HG02938 (cell line): ENCODE measurements at regions not wholly inside any gene's neighbourhood (a gene's known extent, or its start where the extent isn't known, plus 50 kb on each side); places are given as distances from the start of the nearest gene placed in this dataset.
"Not testable (repeated sequence)": the region's sequence is repeated elsewhere in the genome, so short reads cannot be mapped to it uniquely, and the experiment has no call there.

ENCODE experiments used
- ATAC-seq: cut with Tn5 transposase; IDR thresholded peaks from one replicate; pipeline ENCODE4 v1.9.1; 2021; ENCODE audit warnings: mild to moderate bottlenecking, moderate library complexity; ENCODE audit not compliant: unreplicated experiment

GRCh38 chr7:130789436-130789835 lies 55.4 kb upstream of the KLF14 start:
- no peak for ATAC-seq

- no peak for ATAC-seq
Observed at GRCh38 chr7:130791746-130792145, 57.7 kb upstream of the KLF14 start.

GRCh38 chr7:130793855-130794618 lies 60.0 kb upstream of the KLF14 start:
- no peak for ATAC-seq

GRCh38 chr7:130794619-130794922 lies 60.6 kb upstream of the KLF14 start:
- no peak for ATAC-seq

GRCh38 chr7:130796425-130796824 lies 62.4 kb upstream of the KLF14 start:
- not testable (repeated sequence) for ATAC-seq

GRCh38 chr7:130803127-130803526 lies 69.1 kb upstream of the KLF14 start:
- no peak for ATAC-seq

GRCh38 chr7:130804220-130804619 lies 70.2 kb upstream of the KLF14 start:
- ATAC-seq = no peak

GRCh38 chr7:130812819-130813218 lies 78.8 kb upstream of the KLF14 start:
- ATAC-seq = not testable (repeated sequence)

- ATAC-seq = no peak
Observed at GRCh38 chr7:130814778-130815335, 80.8 kb upstream of the KLF14 start.

GRCh38 chr7:130818056-130818455 lies 84.0 kb upstream of the KLF14 start:
- no peak for ATAC-seq

- no peak for ATAC-seq
Observed at GRCh38 chr7:130821864-130822263, 87.9 kb upstream of the KLF14 start.

GRCh38 chr7:130822642-130823041 lies 88.6 kb upstream of the KLF14 start:
- no peak for ATAC-seq

- ATAC-seq = no peak
Observed at GRCh38 chr7:130823060-130823459, 89.1 kb upstream of the KLF14 start.

GRCh38 chr7:130825819-130826218 lies 91.8 kb upstream of the KLF14 start:
- ATAC-seq = no peak

GRCh38 chr7:130829415-130829814 lies 95.4 kb upstream of the KLF14 start:
- no peak for ATAC-seq

- ATAC-seq = no peak
Observed at GRCh38 chr7:130831322-130831721, 97.3 kb upstream of the KLF14 start.

GRCh38 chr7:130831817-130832481 lies 97.9 kb upstream of the KLF14 start:
- no peak for ATAC-seq

- ATAC-seq = no peak
Observed at GRCh38 chr7:130838738-130839137, 104.7 kb upstream of the KLF14 start.

- no peak for ATAC-seq
Observed at GRCh38 chr7:130840599-130840998, 106.6 kb upstream of the KLF14 start.

GRCh38 chr7:130841416-130841815 lies 107.4 kb upstream of the KLF14 start:
- no peak for ATAC-seq

GRCh38 chr7:130843703-130844102 lies 109.7 kb upstream of the KLF14 start:
- ATAC-seq = no peak

- ATAC-seq = no peak
Observed at GRCh38 chr7:130844811-130845580, 111.0 kb upstream of the KLF14 start.
